Common myeloid progenitor, CD34-positive (primary cell): ENCODE measurements at regions not wholly inside any gene's neighbourhood (a gene's known extent, or its start where the extent isn't known, plus 50 kb on each side); places are given as distances from the start of the nearest gene placed in this dataset.

Source experiments
- CTCF ChIA-PET: fragments of 350-600 bp; sonication (Branson Sonifier 250); formaldehyde crosslinking; loops from one replicate; lab custom pipeline; 2021; ENCODE audit warnings: antibody characterized with exemption; lab: Charles Lee
- POLR2A ChIA-PET: fragments of 350-600 bp; sonication (Branson Sonifier 250); formaldehyde crosslinking; loops from one replicate; lab custom pipeline; 2021; ENCODE audit warnings: antibody characterized with exemption; lab: Charles Lee
- DNase-seq, 3 donors: peaks; one replicate each; pipeline versions ENCODE4 v3.0.0 to v3.0.0-alpha.2; 2013
- H3K27ac ChIP-seq, 2 experiments: 1 replicate in 1 of 2; 2 replicates in 1 of 2; pipeline ENCODE4 v1.7.0; 2013; ENCODE audit warnings: inconsistent platforms in 2 of 2, low read length in 2 of 2, mild to moderate bottlenecking in 2 of 2, low read depth in 1 of 2, moderate library complexity in 1 of 2; ENCODE audit not compliant: severe bottlenecking in 2 of 2, insufficient read depth in 1 of 2, poor library complexity in 1 of 2
- H3K27me3 ChIP-seq, 5 experiments: replicated peaks in 2 of 5; 1 replicate in 3 of 5; 2 replicates in 2 of 5; pipeline versions ENCODE4 v1.6.1 to v1.7.0; 2013; ENCODE audit warnings: low read length in 4 of 5, mild to moderate bottlenecking in 2 of 5, moderate library complexity in 2 of 5, inconsistent platforms in 1 of 5; ENCODE audit not compliant: insufficient read depth in 5 of 5, control insufficient read depth in 4 of 5
- H3K36me3 ChIP-seq, 4 experiments: 1 replicate in 2 of 4; 2 replicates in 2 of 4; pipeline versions ENCODE4 v1.6.1 to v1.7.0; 2013; ENCODE audit warnings: low read length in 3 of 4, control low read depth in 1 of 4, mild to moderate bottlenecking in 1 of 4; ENCODE audit not compliant: control insufficient read depth in 4 of 4, insufficient read depth in 4 of 4
- H3K4me1 ChIP-seq, 4 experiments: 1 replicate in 3 of 4; 2 replicates in 1 of 4; pipeline versions ENCODE4 v1.6.1 to v1.7.1; 2013; ENCODE audit warnings: low read length in 3 of 4, mild to moderate bottlenecking in 3 of 4, control low read depth in 1 of 4, inconsistent platforms in 1 of 4, moderate library complexity in 1 of 4; ENCODE audit not compliant: control insufficient read depth in 4 of 4, insufficient read depth in 4 of 4; ENCODE audit errors: control extremely low read depth in 1 of 4
- H3K4me3 ChIP-seq, 7 experiments: 1 replicate in 4 of 7; 2 replicates in 3 of 7; pipeline versions ENCODE4 v1.5.1 to v1.7.0; 2013; ENCODE audit warnings: mild to moderate bottlenecking in 7 of 7, low read length in 6 of 7, moderate library complexity in 6 of 7, inconsistent platforms in 2 of 7, low read depth in 2 of 7, control low read depth in 1 of 7; ENCODE audit not compliant: insufficient read depth in 4 of 7, control insufficient read depth in 1 of 7; ENCODE audit errors: extremely low read depth in 1 of 7
- H3K9me3 ChIP-seq, 5 experiments: 1 replicate in 4 of 5; 2 replicates in 1 of 5; pipeline versions ENCODE4 v1.6.1 to v1.7.1; 2013; ENCODE audit warnings: low read length in 4 of 5, mild to moderate bottlenecking in 2 of 5, inconsistent platforms in 1 of 5, low read depth in 1 of 5, moderate library complexity in 1 of 5; ENCODE audit not compliant: control insufficient read depth in 4 of 5, insufficient read depth in 2 of 5; ENCODE audit errors: control extremely low read depth in 1 of 5
- WGBS: methylation state at CpG from one replicate; pipeline ENCODE4 v1.1.5; 2013; ENCODE audit not compliant: insufficient coverage; 5-methylcytosine and 5-hydroxymethylcytosine counted together

DNA sequence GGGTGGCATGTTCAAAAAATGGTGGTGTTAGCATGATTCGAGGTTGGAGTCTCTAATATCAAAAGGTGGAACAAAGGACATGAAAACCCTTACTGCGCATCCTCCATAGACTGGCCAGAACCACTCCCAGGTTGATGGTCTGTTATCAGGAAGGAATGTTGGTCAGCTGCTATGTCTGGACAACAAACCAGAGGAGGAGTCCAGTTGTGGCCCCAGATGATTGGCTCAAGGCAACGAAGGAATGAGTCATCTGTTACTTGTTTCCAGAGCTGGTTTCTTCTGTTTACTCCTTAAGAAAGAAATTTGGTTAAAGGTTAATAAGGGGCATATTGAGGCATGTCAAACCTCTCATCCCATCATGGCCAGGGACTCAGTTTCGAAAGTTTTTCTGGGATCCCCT, 56.8 kb upstream of the GRIA4 start:
- H3K4me3 ChIP-seq, result no peak overlapping the region
- H3K9me3 ChIP-seq, result no peaks in the 10 kb centered on the region
- CTCF ChIA-PET, result no interaction called here
- POLR2A ChIA-PET, result no interaction called here
- DNase-seq, result no peak
- no peak overlapping the region for H3K27ac ChIP-seq
- 90% methylated on average over 2 of the region's 4 CpGs for WGBS
- H3K36me3 ChIP-seq, result no peaks in the 10 kb centered on the region
- no peaks in the 10 kb centered on the region for H3K27me3 ChIP-seq
- H3K4me1 ChIP-seq, result peaks cover 0 to 4% (median 2%) of the 10 kb centered on the region in 4 experiments

GRCh38 chr11:105548359-105548758, 61.5 kb upstream of the GRIA4 start:
- no peaks in the 10 kb centered on the region for H3K36me3 ChIP-seq
- peaks cover 0 to 16% (median 9%) of the 10 kb centered on the region in 4 experiments for H3K4me1 ChIP-seq
- no peaks in the 10 kb centered on the region for H3K27me3 ChIP-seq
- POLR2A ChIA-PET, result no interaction called here
- no peaks in the 10 kb centered on the region for H3K9me3 ChIP-seq
- peak overlapping the region in 1 of 7 experiments; percentile 31 for H3K4me3 ChIP-seq
- WGBS, result 39% methylated on average over 2 of the region's 3 CpGs
- CTCF ChIA-PET, result no interaction called here
- H3K27ac ChIP-seq, result no peak overlapping the region
- DNase-seq, result peak; percentile 1 to 45 (median 43)

GRCh38 chr11:105538588-105538987, 71.3 kb upstream of the GRIA4 start:
- no peak for DNase-seq
- H3K27ac ChIP-seq, result no peak overlapping the region
- H3K4me1 ChIP-seq, result no peaks in the 10 kb centered on the region
- CTCF ChIA-PET, result no interaction called here
- no peak overlapping the region for H3K4me3 ChIP-seq
- H3K36me3 ChIP-seq, result no peaks in the 10 kb centered on the region
- no peaks in the 10 kb centered on the region for H3K27me3 ChIP-seq
- H3K9me3 ChIP-seq, result peaks cover 0 to 1% (median 0%) of the 10 kb centered on the region in 5 experiments
- POLR2A ChIA-PET, result no interaction called here
- 97% methylated on average over 3 of the region's 3 CpGs for WGBS

- ChIA-PET POLR2A (no interaction called here), CTCF (no interaction called here)
- Histone ChIP-seq H3K27ac (no peak overlapping the region), H3K36me3 (no peaks in the 10 kb centered on the region), H3K4me3 (no peak overlapping the region), H3K9me3 (peaks cover 0 to 1% (median 0%) of the 10 kb centered on the region in 5 experiments), H3K4me1 (no peaks in the 10 kb centered on the region), H3K27me3 (no peaks in the 10 kb centered on the region)
- no peak for DNase-seq
- WGBS, result 100% methylated on average over 1 of the region's 2 CpGs
These were observed 72.3 kb upstream of the GRIA4 start for GRCh38 chr11:105537531-105537930.

GRCh38 chr11:105524286-105524685, 85.6 kb upstream of the GRIA4 start:
- no peaks in the 10 kb centered on the region for H3K36me3 ChIP-seq
- H3K4me1 ChIP-seq, result no peaks in the 10 kb centered on the region
- ChIA-PET POLR2A (no interaction called here), CTCF (no interaction called here)
- H3K27ac ChIP-seq, result no peak overlapping the region
- H3K27me3 ChIP-seq, result no peaks in the 10 kb centered on the region
- DNase-seq, result no peak
- WGBS, result 100% methylated on average over 1 of the region's 3 CpGs
- no peak overlapping the region for H3K4me3 ChIP-seq
- peaks cover 0 to 1% (median 0%) of the 10 kb centered on the region in 5 experiments for H3K9me3 ChIP-seq

DNA sequence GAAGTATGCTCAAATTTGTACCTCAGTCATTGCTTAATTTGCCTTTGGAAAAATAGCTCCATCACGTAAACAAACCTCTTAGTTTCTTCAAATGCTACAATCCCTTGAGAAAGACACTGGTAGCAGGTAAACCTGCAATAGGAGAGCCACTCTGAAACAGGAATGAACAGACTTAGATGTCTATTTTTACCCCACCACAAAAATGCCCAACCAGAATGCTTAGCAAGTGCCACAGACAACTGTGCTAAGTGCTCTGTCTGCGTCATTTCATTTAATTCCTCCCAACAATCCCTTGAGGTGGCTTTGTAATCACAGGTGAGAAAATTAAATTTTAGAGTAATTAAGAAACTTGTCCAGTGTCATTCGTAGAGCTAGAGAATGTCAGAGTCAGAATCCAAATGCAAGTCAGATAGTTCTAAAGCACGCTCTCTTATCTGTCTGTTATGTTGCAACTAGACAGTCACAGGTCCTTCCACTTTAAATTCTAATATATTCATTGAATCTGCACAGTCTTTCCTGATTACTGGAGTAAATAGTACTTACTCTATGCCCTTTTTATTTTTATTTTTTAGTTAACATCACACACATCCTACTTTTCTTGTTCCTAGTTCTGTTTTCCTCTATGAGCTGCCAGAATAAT, 89.0 kb upstream of the GRIA4 start:
- H3K4me1 ChIP-seq, result no peaks in the 10 kb centered on the region
- ChIA-PET POLR2A (no interaction called here), CTCF (no interaction called here)
- no peak overlapping the region for H3K4me3 ChIP-seq
- WGBS, result 95% methylated on average over 3 of the region's 4 CpGs
- no peak for DNase-seq
- no peaks in the 10 kb centered on the region for H3K36me3 ChIP-seq
- H3K27ac ChIP-seq, result no peak overlapping the region
- no peaks in the 10 kb centered on the region for H3K27me3 ChIP-seq
- H3K9me3 ChIP-seq, result no peaks in the 10 kb centered on the region

- ChIA-PET POLR2A (no interaction called here), CTCF (no interaction called here)
- no peak overlapping the region for H3K27ac ChIP-seq
- H3K4me3 ChIP-seq, result no peak overlapping the region
- WGBS, result 100% methylated on average over 2 of the region's 5 CpGs
- H3K27me3 ChIP-seq, result no peaks in the 10 kb centered on the region
- H3K4me1 ChIP-seq, result no peaks in the 10 kb centered on the region
- no peak for DNase-seq
- H3K36me3 ChIP-seq, result no peaks in the 10 kb centered on the region
- H3K9me3 ChIP-seq, result no peaks in the 10 kb centered on the region
These were observed 102.2 kb upstream of the GRIA4 start for GRCh38 chr11:105507496-105508254.
